ENCODE measurements at regions not wholly inside any gene's neighbourhood (a gene's known extent, or its start where the extent isn't known, plus 50 kb on each side); places are given as distances from the start of the nearest gene placed in this dataset.

- Histone ChIP-seq H3K27ac (no peak overlapping the region), H3K4me3 (no peak overlapping the region)
These were observed 178.3 kb downstream of the EFNB2 start for GRCh38 chr13:106357198-106357597.

- Histone ChIP-seq H3K27ac (no peak overlapping the region), H3K4me3 (no peak overlapping the region)
These were observed 179.6 kb downstream of the EFNB2 start for GRCh38 chr13:106355866-106356265.

GRCh38 chr13:106354961-106355360, 180.5 kb downstream of the EFNB2 start:
- Histone ChIP-seq H3K27ac (no peak overlapping the region), H3K4me3 (no peak overlapping the region)

GRCh38 chr13:106352850-106353249, 182.6 kb downstream of the EFNB2 start:
- H3K4me3 ChIP-seq, result no peak overlapping the region
- no peak overlapping the region for H3K27ac ChIP-seq

- no peak overlapping the region for H3K27ac ChIP-seq
- no peak overlapping the region for H3K4me3 ChIP-seq
These were observed 184.2 kb downstream of the EFNB2 start for GRCh38 chr13:106351251-106351650.

GRCh38 chr13:106350208-106350607, 185.3 kb downstream of the EFNB2 start:
- H3K27ac ChIP-seq, result no peak overlapping the region
- no peak overlapping the region for H3K4me3 ChIP-seq

GRCh38 chr13:106349080-106349931, 186.2 kb downstream of the EFNB2 start:
- H3K4me3 ChIP-seq, result peak overlapping the region in 2 of 7 experiments; percentile 7 to 13
- H3K27ac ChIP-seq, result no peak overlapping the region

- H3K27ac ChIP-seq, result no peak overlapping the region
- no peak overlapping the region for H3K4me3 ChIP-seq
These were observed 187.2 kb downstream of the EFNB2 start for GRCh38 chr13:106348075-106348840.

- H3K4me3 ChIP-seq, result no peak overlapping the region
- no peak overlapping the region for H3K27ac ChIP-seq
These were observed 191.1 kb downstream of the EFNB2 start for GRCh38 chr13:106344342-106344741.

- no peak overlapping the region for H3K27ac ChIP-seq
These were observed 191.6 kb downstream of the EFNB2 start for GRCh38 chr13:106343836-106344235.

GRCh38 chr13:106340249-106340648, 195.2 kb downstream of the EFNB2 start:
- Histone ChIP-seq H3K4me3 (no peak overlapping the region), H3K27ac (no peak overlapping the region)

More at GRCh38 chr13:106343836-106344235, 191.6 kb downstream of the EFNB2 start:
- H3K4me3 ChIP-seq, result no peak overlapping the region

- H3K27ac ChIP-seq, result no peak overlapping the region
- H3K4me3 ChIP-seq, result no peak overlapping the region
These were observed 198.2 kb downstream of the EFNB2 start for GRCh38 chr13:106337096-106337850.

- no peak overlapping the region for H3K27ac ChIP-seq
- no peak overlapping the region for H3K4me3 ChIP-seq
These were observed 198.8 kb downstream of the EFNB2 start for GRCh38 chr13:106336668-106337067.

GRCh38 chr13:106332621-106333020, 202.8 kb downstream of the EFNB2 start:
- no peak overlapping the region for H3K4me3 ChIP-seq
- no peak overlapping the region for H3K27ac ChIP-seq

GRCh38 chr13:106331116-106331515, 204.3 kb downstream of the EFNB2 start:
- H3K4me3 ChIP-seq, result no peak overlapping the region
- H3K27ac ChIP-seq, result no peak overlapping the region

GRCh38 chr13:106329941-106330340, 205.5 kb downstream of the EFNB2 start:
- Histone ChIP-seq H3K4me3 (no peak overlapping the region), H3K27ac (no peak overlapping the region)

GRCh38 chr13:106326751-106327150, 208.7 kb downstream of the EFNB2 start:
- no peak overlapping the region for H3K4me3 ChIP-seq
- H3K27ac ChIP-seq, result no peak overlapping the region

GRCh38 chr13:106324444-106324843, 211.0 kb downstream of the EFNB2 start:
- Histone ChIP-seq H3K4me3 (no peak overlapping the region), H3K27ac (no peak overlapping the region)

- Histone ChIP-seq H3K27ac (no peak overlapping the region), H3K4me3 (no peak overlapping the region)
These were observed 212.8 kb downstream of the EFNB2 start for GRCh38 chr13:106322628-106323027.

GRCh38 chr13:106318941-106319411, 216.5 kb downstream of the EFNB2 start:
- Histone ChIP-seq H3K4me3 (no peak overlapping the region), H3K27ac (no peak overlapping the region)
